Activated T-helper 2 cell treated with anti-CD3 and anti-CD28 coated beads, Interferon-gamma antibody, Interleukin-2, Interleukin-4, amounts not matched to agents 10 μg/mL and 5 μg/mL and 100 μg/mL, durations not matched to agents 14 hours and 24 hours and 36 hours (primary cell): ENCODE measurements at regions not wholly inside any gene's neighbourhood (a gene's known extent, or its start where the extent isn't known, plus 50 kb on each side); places are given as distances from the start of the nearest gene placed in this dataset.

Source experiments
- DNase-seq: peaks from one replicate; pipeline ENCODE4 v3.0.0; 2021; ENCODE audit warnings: low spot score
- H3K27ac Mint-ChIP-seq: one replicate; pipeline ENCODE4 v1.8.0; 2021; ENCODE audit warnings: mixed read lengths
- H3K27me3 Mint-ChIP-seq: one replicate; pipeline ENCODE4 v1.8.0; 2021; ENCODE audit warnings: low read depth, mixed read lengths
- H3K36me3 Mint-ChIP-seq: one replicate; pipeline ENCODE4 v1.8.0; 2021; ENCODE audit warnings: low read depth, mixed read lengths
- H3K4me1 Mint-ChIP-seq: one replicate; pipeline ENCODE4 v1.8.0; 2021; ENCODE audit warnings: low read depth, mixed read lengths
- H3K4me3 Mint-ChIP-seq: one replicate; pipeline ENCODE4 v1.8.0; 2021; ENCODE audit warnings: low read depth, mild to moderate bottlenecking, moderate library complexity, mixed read lengths
- H3K9me3 Mint-ChIP-seq: one replicate; pipeline ENCODE4 v1.8.0; 2021; ENCODE audit warnings: mixed read lengths
- intact Hi-C: fragments of 100-400 bp; cut with micrococcal nuclease; formaldehyde crosslinking; loops from one replicate; pipeline ENCODE4 v1.15.1; 2023

DNA sequence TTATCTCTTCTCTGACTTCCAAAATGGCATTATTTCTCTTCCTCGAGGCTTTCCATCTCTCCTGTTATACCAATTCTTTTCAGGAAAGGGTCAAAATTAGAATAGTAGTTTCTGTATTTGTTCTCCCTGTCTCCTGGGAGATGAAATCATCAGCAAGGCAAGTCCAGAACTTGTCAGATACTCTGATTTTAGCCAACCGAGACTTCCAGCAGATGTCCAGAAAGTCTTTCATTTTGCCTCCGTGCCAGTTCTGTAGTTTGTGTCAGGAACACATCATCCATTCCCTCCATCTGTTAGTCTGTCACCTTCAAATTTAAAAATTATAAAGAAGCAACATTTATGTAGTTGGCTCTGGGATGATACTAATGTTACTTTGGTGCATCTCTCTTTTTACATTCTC, 275.7 kb downstream of the CCDC59 start:
- no peak overlapping the region for H3K27ac Mint-ChIP-seq
- DNase-seq = no peak
- H3K9me3 Mint-ChIP-seq = peaks cover 3% of the 10 kb centered on the region
- no peaks in the 10 kb centered on the region for H3K36me3 Mint-ChIP-seq
- intact Hi-C loops = no loop called here
- no peak overlapping the region for H3K4me3 Mint-ChIP-seq
- H3K4me1 Mint-ChIP-seq = no peaks in the 10 kb centered on the region
- H3K27me3 Mint-ChIP-seq = no peaks in the 10 kb centered on the region

DNA sequence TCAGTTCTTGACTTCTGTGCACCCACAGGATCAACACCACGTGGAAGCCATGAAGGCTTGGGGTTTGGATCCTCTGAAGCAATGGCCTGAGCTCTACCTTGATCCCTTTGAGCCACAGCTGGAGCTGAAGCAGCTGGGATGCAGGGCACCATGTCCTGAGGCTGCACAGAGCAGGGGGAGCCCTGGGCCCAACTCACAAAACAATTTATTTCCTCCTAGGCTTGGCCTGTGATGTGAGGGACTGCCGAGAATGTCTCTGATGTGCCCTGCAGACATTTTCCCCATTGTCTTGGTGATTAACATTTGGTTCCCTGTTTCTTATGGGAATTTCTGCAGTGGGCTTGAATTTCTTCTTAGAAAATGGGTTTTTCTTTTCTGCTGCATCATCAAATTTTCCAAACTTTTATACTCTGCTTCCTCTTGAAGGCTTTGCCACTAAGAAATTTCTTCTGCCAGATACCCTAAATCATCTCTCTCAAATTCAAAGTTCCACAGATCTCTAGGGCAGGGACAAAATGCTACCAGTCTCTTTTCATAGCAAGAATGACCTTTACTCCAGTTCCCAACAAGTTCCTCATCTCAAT, 288.2 kb downstream of the CCDC59 start:
- no peak for DNase-seq
- no peaks in the 10 kb centered on the region for H3K36me3 Mint-ChIP-seq
- H3K27ac Mint-ChIP-seq = no peak overlapping the region
- H3K9me3 Mint-ChIP-seq = peaks cover 4% of the 10 kb centered on the region
- H3K4me3 Mint-ChIP-seq = no peak overlapping the region
- no peaks in the 10 kb centered on the region for H3K4me1 Mint-ChIP-seq
- intact Hi-C loops = no loop called here
- H3K27me3 Mint-ChIP-seq = no peaks in the 10 kb centered on the region

- H3K27me3 Mint-ChIP-seq = no peaks in the 10 kb centered on the region
- DNase-seq = no peak
- H3K4me3 Mint-ChIP-seq = no peak overlapping the region
- H3K4me1 Mint-ChIP-seq = no peaks in the 10 kb centered on the region
- intact Hi-C loops = no loop called here
- H3K9me3 Mint-ChIP-seq = no peaks in the 10 kb centered on the region
- no peaks in the 10 kb centered on the region for H3K36me3 Mint-ChIP-seq
- H3K27ac Mint-ChIP-seq = no peak overlapping the region
Measured at GRCh38 chr12:82058197-82058596, 299.0 kb upstream of the PPFIA2 start.

- no peak overlapping the region for H3K27ac Mint-ChIP-seq
- H3K4me1 Mint-ChIP-seq = no peaks in the 10 kb centered on the region
- DNase-seq = no peak
- H3K36me3 Mint-ChIP-seq = no peaks in the 10 kb centered on the region
- intact Hi-C loops = no loop called here
- H3K9me3 Mint-ChIP-seq = no peaks in the 10 kb centered on the region
- H3K4me3 Mint-ChIP-seq = no peak overlapping the region
- no peaks in the 10 kb centered on the region for H3K27me3 Mint-ChIP-seq
Measured at GRCh38 chr12:82057770-82058169, 298.6 kb upstream of the PPFIA2 start.

- no peaks in the 10 kb centered on the region for H3K27me3 Mint-ChIP-seq
- no peak for DNase-seq
- H3K4me1 Mint-ChIP-seq = no peaks in the 10 kb centered on the region
- H3K4me3 Mint-ChIP-seq = no peak overlapping the region
- intact Hi-C loops = no loop called here
- H3K27ac Mint-ChIP-seq = no peak overlapping the region
- H3K9me3 Mint-ChIP-seq = no peaks in the 10 kb centered on the region
- H3K36me3 Mint-ChIP-seq = no peaks in the 10 kb centered on the region
Measured at GRCh38 chr12:82055391-82055790, 296.2 kb upstream of the PPFIA2 start.

DNA sequence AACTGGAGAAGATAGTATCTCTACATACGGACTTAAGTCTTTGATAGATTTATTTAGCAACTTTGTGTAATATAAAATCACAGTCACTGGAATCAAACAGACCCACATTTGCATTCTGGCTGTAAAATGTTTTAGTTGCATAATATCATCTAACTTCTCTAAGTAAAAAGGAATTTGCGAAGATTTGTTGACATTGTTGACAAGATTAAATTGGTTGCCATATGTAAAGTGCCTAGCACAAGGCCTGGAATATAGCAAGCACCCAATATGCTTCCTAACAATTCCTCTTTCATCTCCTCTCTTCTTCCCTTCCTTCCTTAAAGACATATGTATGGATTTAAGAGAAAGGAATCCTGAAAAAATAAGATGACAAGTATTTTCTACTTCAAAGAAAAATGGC, 295.4 kb upstream of the PPFIA2 start:
- Mint-ChIP-seq H3K27me3 (no peaks in the 10 kb centered on the region), H3K4me3 (no peak overlapping the region), H3K36me3 (no peaks in the 10 kb centered on the region), H3K9me3 (peaks cover 4% of the 10 kb centered on the region), H3K27ac (no peak overlapping the region), H3K4me1 (no peaks in the 10 kb centered on the region)
- DNase-seq = no peak
- intact Hi-C loops = no loop called here

GRCh38 chr12:82047446-82047845, 288.3 kb upstream of the PPFIA2 start:
- no peaks in the 10 kb centered on the region for H3K27me3 Mint-ChIP-seq

GRCh38 chr12:82040987-82041743, 282.0 kb upstream of the PPFIA2 start:
- Mint-ChIP-seq H3K36me3 (no peaks in the 10 kb centered on the region), H3K27me3 (no peaks in the 10 kb centered on the region), H3K4me1 (no peaks in the 10 kb centered on the region), H3K9me3 (no peaks in the 10 kb centered on the region), H3K27ac (no peak overlapping the region), H3K4me3 (no peak overlapping the region)
- intact Hi-C loops = no loop called here
- DNase-seq = no peak

More at GRCh38 chr12:82047446-82047845, 288.3 kb upstream of the PPFIA2 start:
- DNase-seq = no peak
- intact Hi-C loops = no loop called here
- H3K27ac Mint-ChIP-seq = no peak overlapping the region
- peaks cover 4% of the 10 kb centered on the region for H3K9me3 Mint-ChIP-seq
- no peak overlapping the region for H3K4me3 Mint-ChIP-seq
- no peaks in the 10 kb centered on the region for H3K4me1 Mint-ChIP-seq
- no peaks in the 10 kb centered on the region for H3K36me3 Mint-ChIP-seq

DNA sequence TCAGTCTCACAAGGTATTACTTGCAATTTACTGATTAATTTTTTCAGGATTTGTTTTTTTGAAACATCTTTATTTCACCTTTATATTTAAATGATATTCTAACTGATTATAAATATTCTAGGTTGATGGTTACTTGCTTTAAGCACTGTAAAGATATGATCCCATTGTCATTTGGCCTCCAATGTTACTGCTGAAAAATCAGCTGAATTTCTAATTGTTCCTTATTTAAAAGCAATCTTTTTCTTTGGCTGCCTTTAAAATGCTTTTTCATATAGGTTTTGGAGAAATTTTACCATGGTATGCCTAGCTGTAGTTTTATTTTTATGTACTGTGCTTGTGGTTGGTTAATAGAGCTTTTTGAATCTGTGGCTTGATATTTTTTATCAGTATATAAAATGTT, 275.6 kb upstream of the PPFIA2 start:
- intact Hi-C loops = no loop called here
- Mint-ChIP-seq H3K36me3 (no peaks in the 10 kb centered on the region), H3K4me1 (no peaks in the 10 kb centered on the region)

DNA sequence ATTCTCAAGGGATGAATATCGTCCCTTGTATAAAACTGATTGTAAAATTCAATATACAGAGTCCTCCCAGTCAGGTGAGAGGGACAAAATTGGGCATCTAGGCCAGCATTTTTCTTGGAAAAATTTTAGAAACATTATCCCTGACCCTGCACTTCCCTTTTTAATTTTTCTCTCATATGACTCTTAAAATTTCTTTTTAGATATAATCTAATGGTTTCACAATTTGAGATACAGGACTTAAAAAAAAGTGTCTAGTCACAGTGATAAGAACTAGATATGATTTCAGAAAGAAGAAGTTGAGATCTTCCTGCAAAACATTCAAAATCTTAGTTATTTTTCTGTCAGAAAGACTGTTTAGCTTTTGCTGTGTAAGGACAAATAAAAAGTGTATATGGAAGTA, 270.8 kb upstream of the PPFIA2 start:
- H3K27me3 Mint-ChIP-seq = no peaks in the 10 kb centered on the region
- intact Hi-C loops = no loop called here
- H3K27ac Mint-ChIP-seq = no peak overlapping the region
- H3K4me1 Mint-ChIP-seq = no peaks in the 10 kb centered on the region
- no peak overlapping the region for H3K4me3 Mint-ChIP-seq
- no peaks in the 10 kb centered on the region for H3K36me3 Mint-ChIP-seq
- DNase-seq = no peak
- H3K9me3 Mint-ChIP-seq = no peaks in the 10 kb centered on the region

More for the DNA sequence above, 275.6 kb upstream of the PPFIA2 start:
- H3K27ac Mint-ChIP-seq = no peak overlapping the region
- no peak for DNase-seq
- no peaks in the 10 kb centered on the region for H3K9me3 Mint-ChIP-seq
- H3K27me3 Mint-ChIP-seq = no peaks in the 10 kb centered on the region
- H3K4me3 Mint-ChIP-seq = no peak overlapping the region

- Mint-ChIP-seq H3K4me1 (no peaks in the 10 kb centered on the region), H3K36me3 (no peaks in the 10 kb centered on the region), H3K27ac (no peak overlapping the region), H3K27me3 (no peaks in the 10 kb centered on the region), H3K4me3 (no peak overlapping the region), H3K9me3 (no peaks in the 10 kb centered on the region)
- intact Hi-C loops = no loop called here
- no peak for DNase-seq
Measured at GRCh38 chr12:82028772-82029171, 269.6 kb upstream of the PPFIA2 start.

DNA sequence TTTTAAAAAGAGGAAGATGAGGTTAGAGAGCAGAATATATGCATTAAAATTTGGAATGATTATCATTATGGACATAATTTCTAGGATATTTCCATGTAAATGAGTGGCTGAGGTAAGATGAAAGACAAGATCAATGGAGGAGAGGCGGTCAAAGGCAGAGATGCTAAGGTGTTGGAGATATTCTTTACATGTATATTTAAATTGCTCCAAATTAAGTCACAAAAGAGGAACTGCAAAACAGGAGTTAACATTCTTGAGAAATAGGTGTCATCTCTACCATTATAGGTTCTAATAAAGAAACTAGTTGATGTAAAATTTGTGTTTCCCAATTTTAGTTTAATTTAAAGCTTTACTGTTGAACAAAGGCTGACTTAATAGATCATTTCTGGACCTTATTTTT, 268.5 kb upstream of the PPFIA2 start:
- intact Hi-C loops = no loop called here
- no peak for DNase-seq
- H3K9me3 Mint-ChIP-seq = no peaks in the 10 kb centered on the region
- H3K36me3 Mint-ChIP-seq = no peaks in the 10 kb centered on the region
- no peak overlapping the region for H3K4me3 Mint-ChIP-seq
- H3K4me1 Mint-ChIP-seq = no peaks in the 10 kb centered on the region
- no peak overlapping the region for H3K27ac Mint-ChIP-seq
- H3K27me3 Mint-ChIP-seq = no peaks in the 10 kb centered on the region

DNA sequence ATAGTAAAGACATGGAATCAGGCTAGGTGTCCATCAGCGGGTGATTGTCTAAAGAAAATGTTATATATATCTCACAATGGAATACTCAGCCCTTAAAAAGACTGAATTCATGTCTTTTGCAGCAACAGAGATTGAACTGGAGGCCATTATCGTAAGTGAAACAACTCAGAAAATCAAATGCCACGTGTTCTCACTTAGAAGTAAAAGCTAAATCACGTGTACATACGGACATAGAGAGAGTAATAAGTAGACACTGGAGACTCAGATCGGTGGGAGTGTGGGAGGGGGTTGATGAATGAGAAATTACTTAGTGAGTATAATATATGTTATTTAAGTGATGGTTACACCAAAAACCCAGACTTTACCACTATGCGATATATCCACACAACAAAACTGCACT, 266.3 kb upstream of the PPFIA2 start:
- H3K36me3 Mint-ChIP-seq = no peaks in the 10 kb centered on the region
- H3K4me1 Mint-ChIP-seq = no peaks in the 10 kb centered on the region
- DNase-seq = no peak
- intact Hi-C loops = no loop called here
- no peaks in the 10 kb centered on the region for H3K27me3 Mint-ChIP-seq
- H3K9me3 Mint-ChIP-seq = no peaks in the 10 kb centered on the region
- H3K27ac Mint-ChIP-seq = no peak overlapping the region
- H3K4me3 Mint-ChIP-seq = no peak overlapping the region
